Calu3 (cell line): ENCODE measurements at regions not wholly inside any gene's neighbourhood (a gene's known extent, or its start where the extent isn't known, plus 50 kb on each side); places are given as distances from the start of the nearest gene placed in this dataset.

Experiments
- BruUV-seq: library from RNA; stranded (reverse); fragments of 400-500 nt; replicated peaks from 2 replicates; lab custom pipeline; 2021; lab: Mats Ljungman, UMichigan
- CTCF ChIA-PET: fragments of 300-600 bp; sonication (Branson Sonifier 250); formaldehyde crosslinking; loops from one replicate; lab custom pipeline; 2022; ENCODE audit warnings: antibody characterized with exemption; lab: Charles Lee
- DNase-seq: peaks from one replicate; pipeline ENCODE4 v3.0.0; 2022
- H3K27ac Mint-ChIP-seq: one replicate; pipeline ENCODE4 v1.8.0; 2022; ENCODE audit warnings: mixed read lengths; ENCODE audit not compliant: unreplicated experiment
- H3K27me3 Mint-ChIP-seq: one replicate; pipeline ENCODE4 v1.8.0; 2022; ENCODE audit warnings: mixed read lengths; ENCODE audit not compliant: unreplicated experiment
- H3K36me3 Mint-ChIP-seq: one replicate; pipeline ENCODE4 v1.8.0; 2022; ENCODE audit warnings: mild to moderate bottlenecking, moderate library complexity, mixed read lengths; ENCODE audit not compliant: insufficient read depth, unreplicated experiment
- H3K4me1 Mint-ChIP-seq: one replicate; pipeline ENCODE4 v1.8.0; 2022; ENCODE audit warnings: mild to moderate bottlenecking, low read depth, mixed read lengths; ENCODE audit not compliant: unreplicated experiment
- H3K4me3 Mint-ChIP-seq: one replicate; pipeline ENCODE4 v1.8.0; 2022; ENCODE audit warnings: mild to moderate bottlenecking, low read depth, moderate library complexity, mixed read lengths; ENCODE audit not compliant: unreplicated experiment
- H3K9me3 Mint-ChIP-seq: one replicate; pipeline ENCODE4 v1.8.0; 2022; ENCODE audit warnings: low read depth, mixed read lengths; ENCODE audit not compliant: unreplicated experiment
- CTCF ChIP-seq: fragments of 200-600 bp; IDR thresholded peaks from one replicate; pipeline ENCODE4 v1.8.0; 2022; ENCODE audit warnings: antibody characterized with exemption; ENCODE audit not compliant: unreplicated experiment
- intact Hi-C: fragments of 100-400 bp; cut with micrococcal nuclease; formaldehyde crosslinking; loops from one replicate; pipeline ENCODE4 v1.10.0; 2022; ENCODE audit not compliant: unreplicated experiment

DNA sequence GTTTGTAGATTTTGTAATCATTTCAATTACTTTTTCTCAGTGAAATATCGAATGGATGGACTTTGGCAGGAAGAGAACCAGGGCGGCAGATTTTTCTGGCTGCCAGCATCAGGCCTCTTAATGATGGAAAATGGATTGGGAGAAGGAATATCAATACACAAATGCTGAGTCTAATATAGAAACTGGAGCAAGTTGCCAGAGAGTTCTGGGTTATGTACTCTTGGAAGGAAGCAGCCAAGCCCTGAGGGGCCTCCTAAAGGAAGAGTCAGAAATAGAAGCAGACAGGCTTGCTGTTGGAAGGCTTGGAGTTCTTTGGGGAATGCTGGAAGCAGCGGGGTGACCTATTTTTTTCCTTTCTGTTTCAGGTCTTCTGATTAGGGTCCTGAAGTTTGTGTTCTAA lies 428.6 kb downstream of the DMAC1 start:
- no peak for DNase-seq
- Mint-ChIP-seq H3K4me3 (no peak overlapping the region), H3K27me3 (no peaks in the 10 kb centered on the region), H3K4me1 (no peaks in the 10 kb centered on the region), H3K9me3 (no peaks in the 10 kb centered on the region), H3K36me3 (no peaks in the 10 kb centered on the region), H3K27ac (no peak overlapping the region)
- BruUV-seq = no TSS peak
- TF ChIP-seq CTCF = no peak
- intact Hi-C loops = no loop called here
- CTCF ChIA-PET = no interaction called here

DNA sequence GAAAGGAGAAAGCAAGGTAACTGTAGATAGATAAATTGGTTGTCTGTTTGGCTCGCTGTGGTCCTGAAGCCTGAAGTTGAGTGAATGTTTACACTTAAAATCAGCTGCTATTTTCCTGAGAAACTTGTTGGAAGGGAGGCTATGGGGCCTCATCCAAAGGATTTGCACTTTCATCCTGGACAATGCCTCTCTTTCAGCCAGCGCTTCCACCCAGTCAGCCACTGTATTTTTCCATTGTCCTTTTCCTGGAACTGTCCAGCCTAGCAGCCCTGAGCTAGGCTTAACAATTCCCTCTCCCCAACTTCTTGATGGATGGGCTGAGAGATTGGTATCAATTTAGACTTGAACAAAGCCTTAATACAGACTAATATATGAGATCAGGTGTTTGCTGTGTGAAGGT lies 429.2 kb downstream of the DMAC1 start:
- H3K4me1 Mint-ChIP-seq = no peaks in the 10 kb centered on the region
- no peak overlapping the region for H3K4me3 Mint-ChIP-seq
- TF ChIP-seq CTCF = no peak
- DNase-seq = no peak
- CTCF ChIA-PET = no interaction called here
- H3K9me3 Mint-ChIP-seq = no peaks in the 10 kb centered on the region
- no peaks in the 10 kb centered on the region for H3K36me3 Mint-ChIP-seq
- H3K27me3 Mint-ChIP-seq = no peaks in the 10 kb centered on the region
- intact Hi-C loops = no loop called here
- H3K27ac Mint-ChIP-seq = no peak overlapping the region
- no TSS peak for BruUV-seq

GRCh38 chr9:7369384-7369821 lies 430.2 kb downstream of the DMAC1 start:
- Mint-ChIP-seq H3K9me3 (no peaks in the 10 kb centered on the region), H3K36me3 (no peaks in the 10 kb centered on the region), H3K27me3 (no peaks in the 10 kb centered on the region), H3K4me1 (no peaks in the 10 kb centered on the region), H3K27ac (no peak overlapping the region), H3K4me3 (no peak overlapping the region)
- TF ChIP-seq CTCF = no peak
- intact Hi-C loops = no loop called here
- no peak for DNase-seq
- no TSS peak for BruUV-seq
- CTCF ChIA-PET = no interaction called here

- CTCF ChIA-PET = no interaction called here
- Mint-ChIP-seq H3K36me3 (no peaks in the 10 kb centered on the region), H3K4me1 (no peaks in the 10 kb centered on the region), H3K9me3 (no peaks in the 10 kb centered on the region), H3K4me3 (no peak overlapping the region), H3K27ac (no peak overlapping the region), H3K27me3 (no peaks in the 10 kb centered on the region)
- no peak for DNase-seq
- TF ChIP-seq CTCF = no peak
- intact Hi-C loops = no loop called here
- no TSS peak for BruUV-seq
Observed at GRCh38 chr9:7368410-7369292, 430.9 kb downstream of the DMAC1 start.
